Glomerular endothelial cell (primary cell): ENCODE measurements at regions not wholly inside any gene's neighbourhood (a gene's known extent, or its start where the extent isn't known, plus 50 kb on each side); places are given as distances from the start of the nearest gene placed in this dataset.
"Not testable (repeated sequence)": the region's sequence is repeated elsewhere in the genome, so short reads cannot be mapped to it uniquely, and the experiment has no call there.

Experiments
- DNase-seq: peaks from one replicate; pipeline ENCODE4 v3.0.0-alpha.2; 2011; ENCODE audit warnings: low read depth, low spot score; ENCODE audit errors: extremely low read depth

DNA sequence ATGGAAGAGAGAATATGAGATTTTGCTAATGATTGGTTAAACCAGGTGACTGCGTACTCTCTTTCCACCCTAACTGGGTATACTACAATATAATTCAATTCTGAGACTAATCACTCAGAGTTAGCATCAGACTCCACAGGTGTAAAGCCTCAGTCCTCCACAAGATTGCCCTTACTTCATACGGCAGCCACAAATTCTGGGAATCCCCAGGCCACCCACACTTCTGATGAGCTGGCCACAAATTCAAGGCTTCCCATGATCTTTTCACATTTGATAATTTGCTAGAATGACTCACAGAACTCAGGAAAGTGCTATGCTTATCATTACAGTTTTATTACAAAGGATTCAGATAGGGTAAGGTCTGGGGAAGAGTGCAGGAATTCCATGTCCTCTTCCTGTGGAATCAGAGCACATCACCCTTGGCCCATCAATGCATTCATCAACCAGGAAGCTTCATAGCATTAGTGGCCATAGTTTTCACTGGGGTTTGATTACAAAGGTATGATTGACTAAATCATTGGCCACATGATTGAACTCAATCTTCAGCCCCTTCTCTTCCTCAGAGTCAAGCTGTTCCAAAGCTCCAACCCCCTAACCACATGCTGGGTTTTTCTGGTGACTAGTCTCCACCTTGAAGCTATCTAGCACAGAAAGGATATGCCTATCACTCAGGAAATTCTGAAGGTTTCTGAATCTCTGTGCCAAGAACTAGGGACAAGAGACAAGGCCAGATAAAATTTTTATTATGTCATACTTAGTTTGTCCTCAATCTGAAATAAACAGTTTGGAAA is 131.7 kb downstream of the HHIPL2 start:
- no peak for DNase-seq

DNA sequence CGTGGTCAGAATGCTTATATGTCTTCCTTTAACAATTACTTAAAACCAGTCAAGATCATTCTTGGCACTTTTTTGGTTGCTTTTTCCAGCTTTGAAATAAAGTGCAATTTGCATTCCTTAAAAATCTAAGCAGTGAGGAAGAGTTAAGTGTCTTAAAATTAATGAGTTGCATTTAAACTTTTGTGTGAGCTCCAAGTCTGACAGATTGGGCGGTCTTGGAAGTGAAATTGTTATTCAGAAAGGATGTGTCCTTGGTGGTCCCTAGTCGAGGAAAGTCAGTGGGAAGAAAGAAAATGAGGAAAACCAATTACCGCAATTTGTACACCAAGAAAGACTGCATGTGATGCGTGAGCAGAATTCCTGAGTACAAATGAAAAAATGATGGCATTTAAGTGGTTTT is 132.5 kb downstream of the HHIPL2 start:
- no peak for DNase-seq

DNA sequence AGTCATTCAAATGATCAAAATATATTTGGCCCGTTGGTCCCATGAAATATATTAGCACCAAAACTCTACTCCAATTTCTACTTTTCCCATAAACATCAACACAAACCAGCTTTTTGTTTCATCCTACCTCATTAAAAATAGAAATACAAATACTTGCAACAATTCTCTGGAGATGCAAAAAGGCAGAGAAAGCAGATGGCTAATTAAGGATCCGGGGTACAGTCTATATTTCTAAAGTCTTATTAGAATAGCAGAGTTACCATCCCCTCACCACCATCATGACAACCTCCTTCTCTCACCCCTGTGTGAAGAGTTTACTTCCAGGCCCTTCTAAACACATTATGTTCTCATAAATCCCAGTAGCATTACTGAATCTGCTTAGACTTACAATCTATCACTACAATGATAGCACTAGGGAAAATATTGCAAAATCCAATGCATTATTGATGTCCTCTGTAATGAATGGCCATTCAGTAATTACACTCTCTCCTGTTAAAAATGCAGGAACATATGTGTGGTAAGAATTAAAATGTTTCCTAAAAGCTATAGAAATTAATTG is 133.8 kb downstream of the HHIPL2 start:
- DNase-seq = no peak

DNA sequence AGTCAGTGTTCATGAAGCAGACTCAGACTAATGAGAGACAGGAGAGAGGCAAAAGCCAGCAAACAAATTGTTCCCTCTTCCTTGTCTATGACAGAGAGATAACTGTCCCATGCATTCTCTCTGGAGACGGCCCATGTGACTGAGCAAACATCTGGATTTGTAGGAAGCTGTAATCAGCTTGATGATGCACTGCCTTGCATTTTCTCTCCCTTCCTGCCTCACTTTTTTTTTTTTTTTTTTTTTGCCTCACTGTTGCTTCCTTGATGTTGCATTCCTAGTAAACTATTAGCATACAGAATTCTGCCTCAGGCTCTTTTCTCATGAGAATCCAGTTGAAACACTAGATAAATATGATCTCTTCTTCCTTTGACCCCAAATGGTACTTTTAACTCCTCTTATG is 134.5 kb downstream of the HHIPL2 start:
- DNase-seq = no peak

DNA sequence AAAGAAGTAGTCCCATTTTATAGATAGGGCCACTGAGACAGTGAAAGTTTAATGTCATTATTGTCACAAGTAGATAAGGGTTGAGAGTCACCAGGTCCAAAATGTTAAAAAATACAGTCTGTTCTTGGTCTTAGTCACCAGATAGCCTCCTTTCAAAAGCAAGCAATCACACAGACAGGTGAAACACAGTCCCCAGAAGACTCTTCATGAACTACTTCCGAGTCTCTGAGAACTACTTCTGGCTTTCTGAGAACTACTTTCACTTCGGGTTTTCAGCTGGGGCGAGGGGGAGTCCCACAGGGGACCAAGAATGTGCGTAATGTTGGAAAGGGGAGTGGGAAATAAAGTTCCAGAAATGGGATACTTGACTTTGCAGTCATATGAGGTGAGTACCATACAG is 143.2 kb downstream of the HHIPL2 start:
- no peak for DNase-seq

DNA sequence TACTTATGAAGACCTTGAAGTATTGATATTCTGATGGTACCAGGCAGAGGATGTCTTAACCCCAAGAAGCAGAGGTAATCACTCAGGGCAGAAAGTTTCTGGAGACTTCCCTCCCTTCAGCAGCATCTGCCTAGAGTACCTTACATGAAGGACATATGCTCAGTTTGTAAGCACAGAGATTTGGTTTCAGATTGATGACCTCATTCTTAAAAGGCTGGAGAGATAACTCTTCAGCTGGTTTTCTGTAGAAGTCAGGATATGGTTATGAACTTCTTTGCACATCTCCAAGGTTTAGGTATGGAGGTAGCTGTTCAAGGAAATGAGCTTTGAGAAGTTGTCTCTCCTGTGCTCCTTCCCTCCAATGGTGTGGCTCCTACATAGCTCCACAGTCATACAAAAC is 148.7 kb downstream of the HHIPL2 start:
- no peak for DNase-seq

DNA sequence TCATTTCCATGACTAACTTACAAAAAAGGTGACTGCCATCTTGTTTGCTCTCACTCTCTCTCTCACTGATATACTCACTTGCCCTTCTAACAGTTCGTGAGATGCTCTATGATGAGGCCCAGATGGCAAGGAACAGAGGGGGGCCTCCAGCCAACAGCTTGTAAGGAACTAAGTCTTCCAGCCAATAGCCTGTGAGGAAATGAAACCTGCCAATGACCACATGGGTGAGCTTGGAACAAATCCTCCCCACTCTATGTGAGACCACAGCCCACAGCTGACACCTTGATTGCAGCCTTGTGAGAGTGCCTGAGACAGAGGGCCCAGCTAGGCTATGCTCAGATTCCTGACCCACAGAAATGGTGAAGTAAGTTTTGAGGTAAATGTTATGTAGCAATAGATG is 153.7 kb downstream of the HHIPL2 start:
- DNase-seq = no peak

DNA sequence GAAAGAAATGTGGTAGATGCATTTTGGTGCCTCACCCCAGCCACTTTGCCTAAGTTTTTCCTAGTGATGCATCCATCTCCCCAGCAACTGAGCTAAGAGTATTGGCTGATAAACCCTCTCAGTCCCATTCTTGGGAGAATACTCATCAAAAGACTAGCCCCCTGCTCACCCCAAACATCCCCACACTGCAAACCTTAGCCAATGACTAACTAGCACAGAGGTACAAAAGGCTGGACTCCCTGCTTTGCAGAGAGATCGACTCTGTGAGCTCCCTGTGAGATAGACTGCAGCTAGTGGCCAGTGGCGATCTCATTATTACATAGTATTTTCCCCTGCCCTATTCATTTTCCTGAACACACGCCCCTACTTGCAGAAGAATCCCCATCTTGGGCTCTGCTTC is 155.3 kb downstream of the HHIPL2 start:
- DNase-seq = no peak

DNA sequence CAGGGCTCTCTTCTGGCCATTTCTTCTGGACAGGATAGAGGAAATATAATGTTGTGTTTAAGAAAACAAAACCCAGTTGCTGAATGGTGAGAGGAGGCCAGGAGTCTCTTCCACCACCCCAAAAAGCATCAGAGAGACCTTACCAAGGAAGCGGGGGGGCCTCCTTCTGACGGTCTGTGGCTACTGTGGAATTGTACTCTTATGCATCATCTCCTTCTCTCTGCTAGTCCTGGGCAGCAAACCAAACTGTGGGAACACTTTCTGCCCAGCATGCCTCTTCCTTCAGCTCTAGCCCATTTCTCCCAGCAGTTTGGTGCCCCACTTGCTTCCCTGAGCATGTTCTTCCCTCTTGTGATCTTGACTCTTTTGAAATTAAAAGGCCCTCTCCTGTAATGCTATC is 157.7 kb downstream of the HHIPL2 start:
- no peak for DNase-seq

DNA sequence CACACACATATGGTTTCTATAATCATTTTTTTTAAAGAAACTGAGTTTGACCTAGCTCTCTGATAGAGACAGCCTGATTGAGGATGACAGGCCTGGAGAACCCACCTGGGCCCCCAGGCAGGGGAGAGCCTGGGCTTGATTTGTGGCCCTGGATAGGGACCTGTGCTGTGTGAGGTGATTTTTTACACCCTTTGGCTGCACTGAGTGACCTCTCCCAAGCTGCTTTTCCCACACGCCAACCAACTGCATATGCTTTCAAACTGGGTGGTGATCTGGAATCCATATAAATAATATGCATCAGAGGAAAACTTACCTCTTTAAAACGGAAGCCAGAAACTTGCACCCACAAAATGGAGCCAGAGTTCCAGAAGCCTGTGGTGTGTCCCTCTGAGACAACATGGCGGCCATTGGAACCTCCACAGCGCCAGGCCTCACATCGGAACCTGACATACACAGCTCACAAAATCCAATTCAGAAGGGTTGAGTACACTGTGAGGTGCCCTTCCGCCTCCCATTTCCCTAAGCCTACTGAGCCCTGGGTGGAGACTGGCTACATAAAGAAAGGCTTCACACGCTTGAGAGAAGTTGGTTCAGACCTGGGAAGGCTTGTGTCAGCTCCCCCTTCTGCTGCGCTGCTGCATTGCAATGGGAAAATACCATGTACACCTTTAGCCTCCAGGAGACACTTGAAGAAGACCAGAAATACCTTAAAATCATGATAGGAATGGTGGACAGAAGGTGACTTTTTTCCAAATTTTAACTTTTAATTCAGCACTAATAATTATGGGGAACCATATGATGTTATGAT is 160.7 kb downstream of the HHIPL2 start:
- DNase-seq = no peak

DNA sequence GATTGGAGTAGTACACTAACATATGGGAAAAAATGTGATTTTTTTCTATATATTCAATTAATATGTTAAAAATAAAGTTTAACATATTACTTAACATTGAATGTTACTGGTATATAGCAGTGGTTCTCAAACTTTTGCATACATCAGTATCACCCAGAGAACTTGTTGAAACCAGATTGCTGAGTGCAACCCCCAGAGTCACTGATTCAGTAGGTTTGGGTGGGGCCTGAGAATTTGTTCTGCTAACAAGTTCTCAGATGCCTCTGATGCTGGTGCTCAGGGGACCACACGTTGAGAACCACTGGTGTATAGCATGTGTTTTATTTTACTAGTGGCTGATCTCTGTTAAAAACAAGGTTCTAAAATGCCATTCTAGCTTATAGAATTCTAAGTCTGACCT is 161.9 kb downstream of the HHIPL2 start:
- no peak for DNase-seq

DNA sequence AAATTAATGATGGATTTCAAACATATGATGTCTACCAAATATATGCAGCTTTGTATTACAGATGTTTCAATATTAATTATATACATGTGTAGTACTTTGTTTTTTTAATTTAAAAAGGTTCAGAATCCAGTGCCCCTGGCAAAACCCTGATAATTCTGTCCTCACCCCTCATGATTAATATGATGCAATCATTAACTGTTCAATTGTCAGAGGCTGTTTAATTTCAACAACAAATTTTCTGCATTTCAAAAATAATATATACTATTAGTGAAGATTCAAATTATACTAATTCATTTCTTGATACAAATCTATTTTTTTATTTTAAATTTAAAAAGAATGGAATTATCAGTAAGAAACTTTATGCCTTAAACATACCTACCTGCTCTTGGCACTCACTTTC is 162.6 kb downstream of the HHIPL2 start:
- no peak for DNase-seq

DNA sequence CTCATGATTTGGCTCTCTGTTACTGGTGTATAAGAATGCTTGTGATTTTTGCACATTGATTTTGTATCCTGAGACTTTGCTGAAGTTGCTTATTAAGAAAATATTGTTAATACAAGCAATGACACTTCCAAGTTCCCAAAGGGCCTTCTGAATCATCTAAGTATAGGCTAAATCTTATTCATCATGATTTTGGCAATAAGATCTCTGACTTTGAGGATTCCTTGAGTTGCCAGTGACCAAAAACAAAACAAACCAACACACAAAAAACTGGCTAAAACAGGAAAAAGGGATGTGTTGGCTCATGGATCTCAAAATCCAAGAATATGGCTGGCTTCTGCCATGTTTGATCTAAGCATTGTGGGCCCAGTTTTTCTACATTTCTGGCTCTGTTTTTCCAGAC is 163.4 kb downstream of the HHIPL2 start:
- DNase-seq = no peak

DNA sequence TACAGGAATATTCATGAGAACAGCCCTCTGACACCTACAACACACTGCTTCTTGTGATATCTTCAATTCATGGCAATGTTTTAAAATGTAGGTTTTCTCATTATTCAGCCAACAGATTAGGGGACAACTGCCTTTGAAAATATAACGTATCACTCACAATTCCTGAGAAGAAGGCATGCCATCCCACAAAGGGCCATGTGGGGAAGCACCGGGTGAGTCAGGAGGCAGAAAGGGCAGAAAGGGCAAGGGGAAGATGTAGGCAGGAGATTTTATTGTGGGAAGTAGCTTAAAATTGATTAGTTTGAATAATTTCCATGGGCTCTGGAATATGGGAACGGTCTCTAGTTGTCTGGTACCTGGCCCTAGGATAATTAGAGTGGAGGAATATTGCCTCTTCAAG is 165.7 kb downstream of the HHIPL2 start:
- no peak for DNase-seq

DNA sequence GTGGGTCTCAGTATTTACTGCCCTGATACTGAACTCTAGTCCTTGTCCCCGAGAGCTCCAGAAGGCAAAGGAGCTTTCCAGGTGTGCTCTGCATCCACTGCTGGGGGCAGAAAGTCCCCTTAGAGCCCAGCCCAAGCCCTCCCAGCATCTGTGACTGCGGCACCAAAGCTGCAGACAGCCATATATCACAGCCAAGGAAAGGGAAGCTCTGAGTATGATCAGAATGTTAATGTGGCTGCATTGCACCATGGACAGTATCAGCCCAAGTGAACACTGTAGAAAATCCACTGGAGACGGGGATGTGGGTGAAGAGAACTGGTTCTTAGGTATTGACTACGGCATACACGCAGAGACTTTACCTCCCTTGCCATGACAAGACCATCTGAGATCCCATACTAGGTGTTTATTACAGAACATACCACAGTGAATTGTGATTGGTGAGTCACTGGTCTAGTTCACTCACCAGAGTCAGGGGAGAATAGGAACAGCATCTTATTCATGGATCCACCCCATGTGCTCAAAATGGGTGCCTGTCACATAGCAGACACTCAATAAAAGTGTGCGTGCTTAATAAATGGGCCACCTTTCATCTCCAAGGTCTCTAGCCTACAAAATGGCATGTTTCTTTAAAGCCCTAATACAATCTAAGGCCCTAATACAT is 170.3 kb downstream of the HHIPL2 start:
- DNase-seq = no peak

DNA sequence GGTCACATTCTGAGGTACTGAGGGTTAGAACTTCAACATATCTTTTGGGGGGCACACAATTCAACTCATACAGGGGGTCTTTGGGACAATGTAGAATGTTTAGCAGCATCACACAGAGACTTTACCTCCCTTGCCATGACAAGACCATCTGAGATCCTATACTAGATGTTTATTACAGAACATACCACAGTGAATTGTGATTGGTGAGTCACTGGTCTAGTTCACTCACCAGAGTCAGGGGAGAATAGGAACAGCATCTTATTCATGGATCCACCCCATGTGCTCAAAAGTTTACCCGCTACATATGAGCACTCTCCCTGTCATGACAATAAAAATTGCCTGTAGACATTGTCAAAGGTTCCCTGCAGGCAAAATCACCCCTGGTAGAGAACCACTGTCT is 171.1 kb downstream of the HHIPL2 start:
- DNase-seq = not testable (repeated sequence)

DNA sequence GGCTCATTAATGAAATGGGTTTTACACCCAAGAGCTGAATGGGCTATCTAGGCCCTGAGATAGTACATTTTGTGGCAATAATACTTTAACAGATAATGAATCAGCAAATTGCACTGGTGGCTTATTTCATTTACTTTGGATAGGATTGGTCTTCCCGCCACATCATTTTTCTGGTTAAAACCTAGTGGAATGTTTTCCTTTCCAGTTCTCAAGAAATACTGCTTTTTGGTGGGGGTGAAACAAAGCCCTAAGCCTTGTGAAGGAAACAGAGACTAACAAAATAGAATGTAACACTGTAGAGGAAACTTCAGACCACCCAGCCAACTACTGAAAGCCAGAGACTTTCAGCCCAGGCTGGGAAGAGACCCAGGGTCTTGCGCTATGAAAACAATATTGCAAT is 172.2 kb downstream of the HHIPL2 start:
- no peak for DNase-seq

DNA sequence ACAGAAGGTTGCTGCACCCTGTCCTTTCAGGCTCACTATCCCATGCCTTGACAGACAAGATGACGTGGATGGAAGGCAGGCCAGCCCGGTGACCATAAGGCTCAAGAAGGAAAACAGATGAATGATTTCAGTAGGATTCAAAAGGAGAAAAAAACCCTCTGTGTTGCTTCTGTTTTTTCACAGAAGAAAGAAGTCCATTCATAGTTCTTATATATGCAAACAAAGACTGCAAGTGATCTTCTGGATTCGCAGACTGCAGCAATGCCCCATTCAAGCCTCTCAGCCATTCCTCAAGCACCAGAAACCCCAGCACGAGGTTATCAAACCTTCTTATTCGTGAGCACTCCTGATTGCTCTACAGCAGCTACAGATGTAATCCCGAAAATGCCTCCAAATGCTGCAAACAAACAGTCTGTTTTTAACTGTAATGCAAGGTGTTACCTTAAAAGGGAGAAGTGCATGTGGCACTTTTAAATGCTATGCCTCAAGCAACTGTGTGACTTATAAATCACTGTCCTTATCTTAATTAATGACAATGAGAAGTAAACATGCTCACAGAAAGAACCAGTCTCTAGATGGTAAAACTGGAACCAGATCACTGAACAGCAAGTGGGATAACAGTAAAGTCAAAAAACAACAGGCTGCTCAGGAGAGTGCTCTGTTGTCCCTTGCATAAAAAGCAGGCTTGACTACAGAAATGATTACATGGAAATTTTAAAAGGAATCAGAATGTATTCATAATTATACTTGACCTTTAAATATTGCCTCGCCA is 173.9 kb downstream of the HHIPL2 start:
- DNase-seq = no peak

DNA sequence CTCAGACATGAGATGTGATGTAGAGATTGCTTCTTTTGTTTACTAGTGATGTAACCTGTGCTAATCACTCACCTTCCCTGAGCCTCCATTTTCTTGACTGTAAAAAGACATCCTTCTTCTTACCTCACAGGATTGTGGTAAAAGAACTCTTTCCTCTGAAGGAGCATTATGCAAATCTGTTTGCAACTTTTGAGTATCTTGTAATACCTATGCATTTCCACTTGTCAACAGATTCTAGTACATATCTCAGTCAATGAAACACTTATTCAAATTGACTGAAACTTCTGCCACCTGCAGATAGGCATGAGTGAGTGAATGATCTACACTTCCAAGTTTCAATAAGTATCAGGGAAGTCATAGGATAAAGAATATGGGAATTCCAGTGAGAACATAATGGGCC is 174.7 kb downstream of the HHIPL2 start:
- DNase-seq = no peak

DNA sequence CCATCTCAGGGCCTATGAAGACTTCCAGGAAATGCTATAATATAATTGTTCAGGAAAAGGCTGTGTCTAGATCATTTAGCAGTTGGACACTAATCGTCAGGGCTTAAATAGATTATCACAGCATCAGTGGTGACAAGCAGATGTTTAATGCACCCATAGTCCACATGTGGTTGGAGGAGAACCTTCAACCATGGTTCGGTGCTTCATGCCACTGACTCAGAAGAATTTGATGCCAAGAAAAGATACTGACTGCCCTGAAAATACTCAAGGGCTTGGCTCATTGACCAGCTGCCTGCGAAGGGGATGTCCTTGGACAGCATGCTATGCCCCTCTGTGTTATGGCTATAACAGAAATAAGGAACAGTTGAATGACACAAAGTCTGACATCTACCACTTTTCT is 175.7 kb downstream of the HHIPL2 start:
- DNase-seq = no peak
